GM19455 (cell line): ENCODE measurements at regions not wholly inside any gene's neighbourhood (a gene's known extent, or its start where the extent isn't known, plus 50 kb on each side); places are given as distances from the start of the nearest gene placed in this dataset.
"Not testable (repeated sequence)": the region's sequence is repeated elsewhere in the genome, so short reads cannot be mapped to it uniquely, and the experiment has no call there.

Source experiments
- ATAC-seq: cut with Tn5 transposase; IDR thresholded peaks from one replicate; pipeline ENCODE4 v1.9.1; 2021; ENCODE audit not compliant: unreplicated experiment

- ATAC-seq: no peak
These were observed 111.7 kb downstream of the FAM50B start for GRCh38 chr6:3960754-3961361.

GRCh38 chr6:3961581-3962215 is 112.5 kb downstream of the FAM50B start:
- no peak for ATAC-seq

- no peak for ATAC-seq
These were observed 113.4 kb downstream of the FAM50B start for GRCh38 chr6:3962291-3963280.

- no peak for ATAC-seq
These were observed 114.3 kb downstream of the FAM50B start for GRCh38 chr6:3963426-3963825.

- ATAC-seq: no peak
These were observed 113.7 kb downstream of the FAM217A start for GRCh38 chr6:3965071-3965718.

GRCh38 chr6:3966426-3966825 is 112.5 kb downstream of the FAM217A start:
- ATAC-seq: no peak

GRCh38 chr6:3970097-3970496 is 108.8 kb downstream of the FAM217A start:
- ATAC-seq: no peak

- ATAC-seq: not testable (repeated sequence)
These were observed 105.8 kb downstream of the FAM217A start for GRCh38 chr6:3973152-3973551.

GRCh38 chr6:3977875-3978711 is 100.8 kb downstream of the FAM217A start:
- peak; percentile 71 for ATAC-seq

GRCh38 chr6:3978966-3979365 is 100.0 kb downstream of the FAM217A start:
- ATAC-seq: not testable (repeated sequence)

GRCh38 chr6:3981917-3982316 is 97.0 kb downstream of the FAM217A start:
- ATAC-seq: no peak

- no peak for ATAC-seq
These were observed 95.2 kb downstream of the FAM217A start for GRCh38 chr6:3983778-3984177.

- ATAC-seq: no peak
These were observed 94.4 kb downstream of the FAM217A start for GRCh38 chr6:3984494-3984893.

- no peak for ATAC-seq
These were observed 92.7 kb downstream of the FAM217A start for GRCh38 chr6:3986241-3986640.

GRCh38 chr6:3987053-3987452 is 91.9 kb downstream of the FAM217A start:
- no peak for ATAC-seq

- ATAC-seq: no peak
These were observed 91.4 kb downstream of the FAM217A start for GRCh38 chr6:3987576-3987975.

GRCh38 chr6:3990692-3991491 is 88.0 kb downstream of the FAM217A start:
- peak; percentile 79 for ATAC-seq

- no peak for ATAC-seq
These were observed 87.0 kb downstream of the FAM217A start for GRCh38 chr6:3991941-3992340.

GRCh38 chr6:3996349-3996748 is 82.6 kb downstream of the FAM217A start:
- no peak for ATAC-seq
